ENCODE measurements at regions not wholly inside any gene's neighbourhood (a gene's known extent, or its start where the extent isn't known, plus 50 kb on each side); places are given as distances from the start of the nearest gene placed in this dataset.

GRCh38 chr6:94401311-94401710 lies 982.0 kb upstream of the EPHA7 start (continued):
- no peak for TF ChIP-seq ZBTB33 (IDR thresholded peaks at IDR 0.05)
- TF ChIP-seq HNF4A (conservative IDR thresholded peaks at IDR 0.05): no peak
- TF ChIP-seq RXRA (IDR thresholded peaks at IDR 0.05): no peak
- TF ChIP-seq SP1 (IDR thresholded peaks at IDR 0.05): no peak
- no peak for TF ChIP-seq GABPA (IDR thresholded peaks at IDR 0.05 in 1 of 2, conservative IDR thresholded peaks at IDR 0.05 in 1 of 2)
- no peak for TF ChIP-seq HNF4G (IDR thresholded peaks at IDR 0.05)

DNA sequence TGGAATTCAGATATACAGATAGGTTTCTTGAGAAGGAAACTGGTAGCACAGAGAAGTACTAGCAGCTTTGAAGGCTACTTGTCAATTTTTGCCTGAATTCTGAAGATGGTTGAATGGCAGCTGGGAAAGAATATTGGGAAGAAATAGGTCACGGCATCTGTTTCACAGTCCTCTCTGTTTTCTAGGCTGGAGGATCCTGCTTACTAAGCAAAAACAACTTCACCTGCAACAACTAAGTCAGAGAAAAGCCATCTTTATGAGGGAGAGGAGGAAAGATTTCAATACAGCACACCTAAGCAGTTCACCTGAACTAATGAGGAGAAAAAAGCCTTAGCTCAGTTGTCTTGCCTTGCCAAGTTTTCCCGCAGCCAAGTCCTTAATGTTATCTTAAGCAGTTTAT lies 975.5 kb upstream of the EPHA7 start:
- no peaks in the 10 kb centered on the region for H3K36me3 ChIP-seq (ENCODE audit: control insufficient read depth in 4 of 4, insufficient read depth in 3 of 4, low read depth in 1 of 4, low read length in 3 of 4)
- no peaks in the 10 kb centered on the region for H3K4me1 ChIP-seq (ENCODE audit: control insufficient read depth in 4 of 4, insufficient read depth in 4 of 4, low read length in 3 of 4)
- H3K27ac ChIP-seq (ENCODE audit: low read depth in 1 of 2, low read length in 2 of 2): no peak overlapping the region
- no peaks in the 10 kb centered on the region for H3K9me3 ChIP-seq (ENCODE audit: control insufficient read depth in 4 of 4, low read length in 3 of 4)
- H3K9ac ChIP-seq (ENCODE audit: low read depth in 1 of 2, low read length in 2 of 2): no peak overlapping the region
- no peak overlapping the region for H3K4me3 ChIP-seq (ENCODE audit: low read depth in 1 of 3, low read length in 3 of 3)
- no peak for DNase-seq (ENCODE audit: low spot score)
- no peaks in the 10 kb centered on the region for H3K27me3 ChIP-seq (ENCODE audit: control insufficient read depth in 4 of 4, insufficient read depth in 4 of 4, low read length in 3 of 4)
- TF ChIP-seq JUND (IDR thresholded peaks at IDR 0.05) (no peak), FOXA1 (IDR thresholded peaks at IDR 0.05) (no peak), EGR1 (IDR thresholded peaks at IDR 0.05; ENCODE audit: low read depth in 2 of 2) (no peak), TAF1 (conservative IDR thresholded peaks at IDR 0.05) (no peak), GABPA (IDR thresholded peaks at IDR 0.05 in 1 of 2, conservative IDR thresholded peaks at IDR 0.05 in 1 of 2) (no peak)
- 81% methylated on average over 2 of the region's 2 CpGs for WGBS

- DNase-seq (ENCODE audit: low spot score): no peak
- no peaks in the 10 kb centered on the region for H3K27me3 ChIP-seq (ENCODE audit: control insufficient read depth in 4 of 4, insufficient read depth in 4 of 4, low read length in 3 of 4)
- H3K36me3 ChIP-seq (ENCODE audit: control insufficient read depth in 4 of 4, insufficient read depth in 3 of 4, low read depth in 1 of 4, low read length in 3 of 4): no peaks in the 10 kb centered on the region
- H3K4me1 ChIP-seq (ENCODE audit: control insufficient read depth in 4 of 4, insufficient read depth in 4 of 4, low read length in 3 of 4): no peaks in the 10 kb centered on the region
- TF ChIP-seq YY1 (IDR thresholded peaks at IDR 0.05) (no peak), HNF4A (conservative IDR thresholded peaks at IDR 0.05) (no peak), HNF4G (IDR thresholded peaks at IDR 0.05) (no peak), SP1 (IDR thresholded peaks at IDR 0.05) (no peak), NR2F2 (IDR thresholded peaks at IDR 0.05) (no peak), EGR1 (IDR thresholded peaks at IDR 0.05; ENCODE audit: low read depth in 2 of 2) (no peak), GABPA (IDR thresholded peaks at IDR 0.05 in 1 of 2, conservative IDR thresholded peaks at IDR 0.05 in 1 of 2) (no peak), TAF1 (conservative IDR thresholded peaks at IDR 0.05) (no peak), FOXA2 (IDR thresholded peaks at IDR 0.05) (no peak), REST (IDR thresholded peaks at IDR 0.05) (no peak), RAD21 (IDR thresholded peaks at IDR 0.05) (no peak), FOXA1 (IDR thresholded peaks at IDR 0.05) (no peak), RXRA (IDR thresholded peaks at IDR 0.05) (no peak), ZBTB33 (IDR thresholded peaks at IDR 0.05) (no peak), ATF3 (IDR thresholded peaks at IDR 0.05) (no peak), JUND (IDR thresholded peaks at IDR 0.05) (no peak)
- TF ChIP-seq, protein P1, sequence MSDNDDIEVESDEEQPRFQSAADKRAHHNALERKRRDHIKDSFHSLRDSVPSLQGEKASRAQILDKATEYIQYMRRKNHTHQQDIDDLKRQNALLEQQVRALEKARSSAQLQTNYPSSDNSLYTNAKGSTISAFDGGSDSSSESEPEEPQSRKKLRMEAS (IDR thresholded peaks at IDR 0.05): no peak
- TF ChIP-seq, protein P2, sequence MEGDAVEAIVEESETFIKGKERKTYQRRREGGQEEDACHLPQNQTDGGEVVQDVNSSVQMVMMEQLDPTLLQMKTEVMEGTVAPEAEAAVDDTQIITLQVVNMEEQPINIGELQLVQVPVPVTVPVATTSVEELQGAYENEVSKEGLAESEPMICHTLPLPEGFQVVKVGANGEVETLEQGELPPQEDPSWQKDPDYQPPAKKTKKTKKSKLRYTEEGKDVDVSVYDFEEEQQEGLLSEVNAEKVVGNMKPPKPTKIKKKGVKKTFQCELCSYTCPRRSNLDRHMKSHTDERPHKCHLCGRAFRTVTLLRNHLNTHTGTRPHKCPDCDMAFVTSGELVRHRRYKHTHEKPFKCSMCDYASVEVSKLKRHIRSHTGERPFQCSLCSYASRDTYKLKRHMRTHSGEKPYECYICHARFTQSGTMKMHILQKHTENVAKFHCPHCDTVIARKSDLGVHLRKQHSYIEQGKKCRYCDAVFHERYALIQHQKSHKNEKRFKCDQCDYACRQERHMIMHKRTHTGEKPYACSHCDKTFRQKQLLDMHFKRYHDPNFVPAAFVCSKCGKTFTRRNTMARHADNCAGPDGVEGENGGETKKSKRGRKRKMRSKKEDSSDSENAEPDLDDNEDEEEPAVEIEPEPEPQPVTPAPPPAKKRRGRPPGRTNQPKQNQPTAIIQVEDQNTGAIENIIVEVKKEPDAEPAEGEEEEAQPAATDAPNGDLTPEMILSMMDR (IDR thresholded peaks at IDR 0.05; ENCODE audit: low read depth, low read length, missing input control): no peak
- no peak overlapping the region for H3K9ac ChIP-seq (ENCODE audit: low read depth in 1 of 2, low read length in 2 of 2)
- 66% methylated on average over 2 of the region's 2 CpGs for WGBS
- H3K4me3 ChIP-seq (ENCODE audit: low read depth in 1 of 3, low read length in 3 of 3): no peak overlapping the region
- no peak overlapping the region for H3K27ac ChIP-seq (ENCODE audit: low read depth in 1 of 2, low read length in 2 of 2)
- H3K9me3 ChIP-seq (ENCODE audit: control insufficient read depth in 4 of 4, low read length in 3 of 4): no peaks in the 10 kb centered on the region
Observed at GRCh38 chr6:94389218-94389617, 969.9 kb upstream of the EPHA7 start.
